ENCODE measurements at regions not wholly inside any gene's neighbourhood (a gene's known extent, or its start where the extent isn't known, plus 50 kb on each side); places are given as distances from the start of the nearest gene placed in this dataset.

- no peak overlapping the region for H3K4me3 ChIP-seq (ENCODE audit: low read depth, low read length)
- TF ChIP-seq, protein P1, sequence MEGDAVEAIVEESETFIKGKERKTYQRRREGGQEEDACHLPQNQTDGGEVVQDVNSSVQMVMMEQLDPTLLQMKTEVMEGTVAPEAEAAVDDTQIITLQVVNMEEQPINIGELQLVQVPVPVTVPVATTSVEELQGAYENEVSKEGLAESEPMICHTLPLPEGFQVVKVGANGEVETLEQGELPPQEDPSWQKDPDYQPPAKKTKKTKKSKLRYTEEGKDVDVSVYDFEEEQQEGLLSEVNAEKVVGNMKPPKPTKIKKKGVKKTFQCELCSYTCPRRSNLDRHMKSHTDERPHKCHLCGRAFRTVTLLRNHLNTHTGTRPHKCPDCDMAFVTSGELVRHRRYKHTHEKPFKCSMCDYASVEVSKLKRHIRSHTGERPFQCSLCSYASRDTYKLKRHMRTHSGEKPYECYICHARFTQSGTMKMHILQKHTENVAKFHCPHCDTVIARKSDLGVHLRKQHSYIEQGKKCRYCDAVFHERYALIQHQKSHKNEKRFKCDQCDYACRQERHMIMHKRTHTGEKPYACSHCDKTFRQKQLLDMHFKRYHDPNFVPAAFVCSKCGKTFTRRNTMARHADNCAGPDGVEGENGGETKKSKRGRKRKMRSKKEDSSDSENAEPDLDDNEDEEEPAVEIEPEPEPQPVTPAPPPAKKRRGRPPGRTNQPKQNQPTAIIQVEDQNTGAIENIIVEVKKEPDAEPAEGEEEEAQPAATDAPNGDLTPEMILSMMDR (IDR thresholded peaks at IDR 0.05; ENCODE audit: low read depth, low read length, missing control alignments): peak; percentile 80
- peak; percentile 40 for DNase-seq (ENCODE audit: low read depth)
These were observed 571.9 kb upstream of the LCORL start for GRCh38 chr4:18593297-18594002.

GRCh38 chr4:18582841-18583240 is 561.3 kb upstream of the LCORL start:
- TF ChIP-seq, protein P1 (IDR thresholded peaks at IDR 0.05; ENCODE audit: low read depth, low read length, missing control alignments): no peak
- no peak for DNase-seq (ENCODE audit: low read depth)
- no peak overlapping the region for H3K4me3 ChIP-seq (ENCODE audit: low read depth, low read length)

GRCh38 chr4:18578307-18578706 is 556.8 kb upstream of the LCORL start:
- TF ChIP-seq, protein P1 (IDR thresholded peaks at IDR 0.05; ENCODE audit: low read depth, low read length, missing control alignments): no peak
- DNase-seq (ENCODE audit: low read depth): no peak

DNA sequence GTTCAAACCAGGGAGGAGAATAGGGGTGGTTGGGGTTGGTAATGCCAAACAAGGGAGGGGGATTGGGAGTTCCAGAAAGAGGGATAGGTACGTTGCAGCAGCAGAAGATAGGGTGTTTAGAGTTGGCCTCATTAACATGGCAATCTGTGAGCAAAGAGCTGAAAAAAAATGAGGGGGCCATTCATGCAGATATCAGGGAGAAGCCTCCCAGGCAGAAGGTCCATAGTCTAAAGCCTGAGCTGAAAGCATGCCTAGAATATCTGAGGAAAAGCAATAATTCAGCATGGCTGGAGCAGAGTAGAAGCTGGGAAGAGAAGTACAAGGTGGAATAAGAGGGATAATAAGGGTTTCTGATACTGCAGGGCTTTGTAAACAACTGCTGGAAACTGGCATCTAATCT is 550.9 kb upstream of the LCORL start:
- TF ChIP-seq, protein P1 (IDR thresholded peaks at IDR 0.05; ENCODE audit: low read depth, low read length, missing control alignments): no peak
- DNase-seq (ENCODE audit: low read depth): no peak
- H3K4me3 ChIP-seq (ENCODE audit: low read depth, low read length): no peak overlapping the region

More at GRCh38 chr4:18578307-18578706, 556.8 kb upstream of the LCORL start:
- no peak overlapping the region for H3K4me3 ChIP-seq (ENCODE audit: low read depth, low read length)

- TF ChIP-seq, protein P1 (IDR thresholded peaks at IDR 0.05; ENCODE audit: low read depth, low read length, missing control alignments): no peak
- H3K4me3 ChIP-seq (ENCODE audit: low read depth, low read length): no peak overlapping the region
- no peak for DNase-seq (ENCODE audit: low read depth)
These were observed 549.8 kb upstream of the LCORL start for GRCh38 chr4:18571301-18571761.

GRCh38 chr4:18570370-18570769 is 548.8 kb upstream of the LCORL start:
- H3K4me3 ChIP-seq (ENCODE audit: low read depth, low read length): no peak overlapping the region
- DNase-seq (ENCODE audit: low read depth): no peak
- TF ChIP-seq, protein P1 (IDR thresholded peaks at IDR 0.05; ENCODE audit: low read depth, low read length, missing control alignments): no peak

GRCh38 chr4:18568600-18568999 is 547.0 kb upstream of the LCORL start:
- no peak overlapping the region for H3K4me3 ChIP-seq (ENCODE audit: low read depth, low read length)
- no peak for DNase-seq (ENCODE audit: low read depth)
- TF ChIP-seq, protein P1 (IDR thresholded peaks at IDR 0.05; ENCODE audit: low read depth, low read length, missing control alignments): no peak

Data from GM12864 (cell line).